ENCODE measurements at regions not wholly inside any gene's neighbourhood (a gene's known extent, or its start where the extent isn't known, plus 50 kb on each side); places are given as distances from the start of the nearest gene placed in this dataset.

DNA sequence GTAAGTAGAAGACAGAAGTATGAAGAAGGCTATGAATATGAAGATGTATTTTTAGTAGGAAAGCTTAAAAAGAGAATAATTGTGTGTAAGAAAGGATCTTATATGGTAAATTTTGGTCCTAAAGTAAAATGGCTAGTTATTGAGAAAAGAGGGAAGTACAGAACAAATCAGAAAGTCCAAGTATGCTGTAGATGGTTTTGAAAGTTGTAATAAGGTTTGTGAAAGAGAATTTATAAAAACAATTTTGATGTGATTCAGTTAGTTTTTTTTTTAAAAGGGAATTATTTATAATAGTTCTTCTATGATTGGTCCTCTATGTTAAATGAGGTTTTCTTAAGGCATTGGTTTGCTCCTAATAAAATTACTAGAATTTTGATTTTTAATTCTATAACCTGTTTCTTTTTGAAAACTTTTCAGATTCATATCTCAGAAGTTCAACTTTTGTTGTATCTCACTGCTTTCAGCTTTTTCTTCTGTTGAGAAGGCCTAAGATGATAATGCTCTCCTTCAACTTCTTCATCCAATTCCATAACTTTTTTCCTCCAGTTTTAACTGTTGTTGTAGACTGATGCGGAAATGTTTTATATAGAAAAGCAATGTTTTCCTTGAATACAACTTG lies 322.7 kb downstream of the NOL4 start:
- TF ChIP-seq POLR2A (IDR thresholded peaks at IDR 0.05) (no peak), POLR2AphosphoS5 (IDR thresholded peaks at IDR 0.05) (no peak)
- TF ChIP-seq, protein P1, sequence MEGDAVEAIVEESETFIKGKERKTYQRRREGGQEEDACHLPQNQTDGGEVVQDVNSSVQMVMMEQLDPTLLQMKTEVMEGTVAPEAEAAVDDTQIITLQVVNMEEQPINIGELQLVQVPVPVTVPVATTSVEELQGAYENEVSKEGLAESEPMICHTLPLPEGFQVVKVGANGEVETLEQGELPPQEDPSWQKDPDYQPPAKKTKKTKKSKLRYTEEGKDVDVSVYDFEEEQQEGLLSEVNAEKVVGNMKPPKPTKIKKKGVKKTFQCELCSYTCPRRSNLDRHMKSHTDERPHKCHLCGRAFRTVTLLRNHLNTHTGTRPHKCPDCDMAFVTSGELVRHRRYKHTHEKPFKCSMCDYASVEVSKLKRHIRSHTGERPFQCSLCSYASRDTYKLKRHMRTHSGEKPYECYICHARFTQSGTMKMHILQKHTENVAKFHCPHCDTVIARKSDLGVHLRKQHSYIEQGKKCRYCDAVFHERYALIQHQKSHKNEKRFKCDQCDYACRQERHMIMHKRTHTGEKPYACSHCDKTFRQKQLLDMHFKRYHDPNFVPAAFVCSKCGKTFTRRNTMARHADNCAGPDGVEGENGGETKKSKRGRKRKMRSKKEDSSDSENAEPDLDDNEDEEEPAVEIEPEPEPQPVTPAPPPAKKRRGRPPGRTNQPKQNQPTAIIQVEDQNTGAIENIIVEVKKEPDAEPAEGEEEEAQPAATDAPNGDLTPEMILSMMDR (IDR thresholded peaks at IDR 0.05), result no peak

All from upper lobe of left lung (tissue), 4 donors.